Right lobe of liver (tissue), 4 donors: ENCODE measurements at regions not wholly inside any gene's neighbourhood (a gene's known extent, or its start where the extent isn't known, plus 50 kb on each side); places are given as distances from the start of the nearest gene placed in this dataset.

Experiments used
- POLR2A ChIP-seq: fragments of 450-650 bp; IDR thresholded peaks from one replicate; pipeline ENCODE4 v1.6.1; 2017; ENCODE audit warnings: antibody characterized with exemption, mild to moderate bottlenecking
- TF ChIP-seq, protein P1 (sequence below), 4 donors: fragments of 200-600 bp in 3 of 4; fragments of 450-650 bp in 1 of 4; IDR thresholded peaks; one replicate each; pipeline versions ENCODE4 v1.5.1 to v1.8.0; 2016 to 2022; ENCODE audit warnings: antibody characterized with exemption in 4 of 4, mild to moderate bottlenecking in 2 of 4
- donor health status: DM: no; HTN: no; CAD: no.
- donor health status: DM: no; HTN: no; CAD: no.
- donor health status: DM: no; HTN: yes; CAD: no.

DNA sequence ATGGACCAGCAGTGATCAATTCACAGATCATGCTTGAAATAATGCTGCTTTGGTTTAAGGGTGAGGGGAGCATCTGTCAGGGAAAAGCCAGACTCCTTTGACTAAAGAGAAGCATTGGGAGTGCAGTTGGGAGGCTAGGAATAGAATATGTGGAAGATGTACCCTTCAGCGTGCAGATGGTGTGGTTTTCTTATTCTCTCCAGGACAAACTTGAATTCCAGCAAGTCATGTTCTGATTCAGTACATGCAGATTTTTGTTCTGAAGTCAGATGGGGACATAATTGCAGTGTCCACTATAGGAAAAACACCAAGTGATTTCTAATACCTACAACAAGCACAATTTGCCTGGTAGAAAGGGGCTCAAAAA, 99.0 kb upstream of the LIMCH1 start:
- TF ChIP-seq, protein P1, sequence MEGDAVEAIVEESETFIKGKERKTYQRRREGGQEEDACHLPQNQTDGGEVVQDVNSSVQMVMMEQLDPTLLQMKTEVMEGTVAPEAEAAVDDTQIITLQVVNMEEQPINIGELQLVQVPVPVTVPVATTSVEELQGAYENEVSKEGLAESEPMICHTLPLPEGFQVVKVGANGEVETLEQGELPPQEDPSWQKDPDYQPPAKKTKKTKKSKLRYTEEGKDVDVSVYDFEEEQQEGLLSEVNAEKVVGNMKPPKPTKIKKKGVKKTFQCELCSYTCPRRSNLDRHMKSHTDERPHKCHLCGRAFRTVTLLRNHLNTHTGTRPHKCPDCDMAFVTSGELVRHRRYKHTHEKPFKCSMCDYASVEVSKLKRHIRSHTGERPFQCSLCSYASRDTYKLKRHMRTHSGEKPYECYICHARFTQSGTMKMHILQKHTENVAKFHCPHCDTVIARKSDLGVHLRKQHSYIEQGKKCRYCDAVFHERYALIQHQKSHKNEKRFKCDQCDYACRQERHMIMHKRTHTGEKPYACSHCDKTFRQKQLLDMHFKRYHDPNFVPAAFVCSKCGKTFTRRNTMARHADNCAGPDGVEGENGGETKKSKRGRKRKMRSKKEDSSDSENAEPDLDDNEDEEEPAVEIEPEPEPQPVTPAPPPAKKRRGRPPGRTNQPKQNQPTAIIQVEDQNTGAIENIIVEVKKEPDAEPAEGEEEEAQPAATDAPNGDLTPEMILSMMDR (IDR thresholded peaks at IDR 0.05) = no peak
- TF ChIP-seq POLR2A = no peak
